LNCAP (cell line): ENCODE measurements at regions not wholly inside any gene's neighbourhood (a gene's known extent, or its start where the extent isn't known, plus 50 kb on each side); places are given as distances from the start of the nearest gene placed in this dataset.

ENCODE experiments used
- TF ChIP-seq, protein P1 (sequence below): fragments of 450-650 bp; IDR thresholded peaks from 2 replicates; pipeline ENCODE4 v1.5.1; 2017; ENCODE audit warnings: mild to moderate bottlenecking

GRCh38 chr2:13195270-13195669, 478.5 kb downstream of the TRIB2 start:
- TF ChIP-seq, protein P1, sequence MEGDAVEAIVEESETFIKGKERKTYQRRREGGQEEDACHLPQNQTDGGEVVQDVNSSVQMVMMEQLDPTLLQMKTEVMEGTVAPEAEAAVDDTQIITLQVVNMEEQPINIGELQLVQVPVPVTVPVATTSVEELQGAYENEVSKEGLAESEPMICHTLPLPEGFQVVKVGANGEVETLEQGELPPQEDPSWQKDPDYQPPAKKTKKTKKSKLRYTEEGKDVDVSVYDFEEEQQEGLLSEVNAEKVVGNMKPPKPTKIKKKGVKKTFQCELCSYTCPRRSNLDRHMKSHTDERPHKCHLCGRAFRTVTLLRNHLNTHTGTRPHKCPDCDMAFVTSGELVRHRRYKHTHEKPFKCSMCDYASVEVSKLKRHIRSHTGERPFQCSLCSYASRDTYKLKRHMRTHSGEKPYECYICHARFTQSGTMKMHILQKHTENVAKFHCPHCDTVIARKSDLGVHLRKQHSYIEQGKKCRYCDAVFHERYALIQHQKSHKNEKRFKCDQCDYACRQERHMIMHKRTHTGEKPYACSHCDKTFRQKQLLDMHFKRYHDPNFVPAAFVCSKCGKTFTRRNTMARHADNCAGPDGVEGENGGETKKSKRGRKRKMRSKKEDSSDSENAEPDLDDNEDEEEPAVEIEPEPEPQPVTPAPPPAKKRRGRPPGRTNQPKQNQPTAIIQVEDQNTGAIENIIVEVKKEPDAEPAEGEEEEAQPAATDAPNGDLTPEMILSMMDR, result no peak

DNA sequence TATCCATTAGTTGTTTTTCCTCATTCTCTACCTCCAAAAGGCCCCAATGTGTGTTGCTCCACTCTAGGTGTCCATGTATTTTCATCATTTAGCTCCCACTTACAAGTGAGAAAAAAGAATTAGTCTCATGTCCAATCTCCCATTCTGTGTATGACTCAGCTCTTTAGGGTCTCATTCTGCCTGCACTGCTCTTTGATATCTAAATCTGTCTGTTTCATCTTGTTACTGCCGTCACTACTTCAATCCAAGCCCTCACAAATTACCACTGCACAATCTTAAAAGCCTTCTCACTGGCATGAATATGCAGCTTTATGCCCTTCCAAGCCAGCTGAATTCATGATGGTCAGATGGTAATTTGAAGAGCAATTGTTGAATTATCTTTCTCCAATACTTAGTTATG, 480.5 kb downstream of the TRIB2 start:
- TF ChIP-seq, protein P1, result no peak

GRCh38 chr2:13201924-13202323, 485.2 kb downstream of the TRIB2 start:
- TF ChIP-seq, protein P1, result peak; percentile 43

- TF ChIP-seq, protein P1, result no peak
Observed at GRCh38 chr2:13212115-13212514, 495.4 kb downstream of the TRIB2 start.

GRCh38 chr2:13218205-13218604, 501.5 kb downstream of the TRIB2 start:
- TF ChIP-seq, protein P1, result no peak

- TF ChIP-seq, protein P1, result no peak
Observed at GRCh38 chr2:13227578-13227977, 510.8 kb downstream of the TRIB2 start.

DNA sequence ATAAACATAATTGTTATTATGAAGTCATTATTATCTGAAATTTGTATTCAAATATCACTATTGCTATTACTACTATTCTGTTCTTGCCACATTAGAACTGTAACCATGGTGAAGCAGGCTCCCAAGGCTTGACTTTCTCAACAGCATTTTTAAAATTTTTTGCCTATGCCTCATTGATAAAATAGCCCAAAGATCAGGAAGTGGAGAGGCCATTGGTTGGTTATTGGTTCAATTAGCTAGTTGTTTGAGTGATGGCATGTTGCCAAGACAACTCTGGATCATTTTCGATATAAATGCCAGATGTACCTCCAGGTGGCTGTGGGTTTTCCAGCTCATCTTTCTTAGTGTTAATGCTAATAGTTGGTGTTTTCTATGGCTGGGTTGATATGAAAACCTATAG, 513.5 kb downstream of the TRIB2 start:
- TF ChIP-seq, protein P1, result no peak

DNA sequence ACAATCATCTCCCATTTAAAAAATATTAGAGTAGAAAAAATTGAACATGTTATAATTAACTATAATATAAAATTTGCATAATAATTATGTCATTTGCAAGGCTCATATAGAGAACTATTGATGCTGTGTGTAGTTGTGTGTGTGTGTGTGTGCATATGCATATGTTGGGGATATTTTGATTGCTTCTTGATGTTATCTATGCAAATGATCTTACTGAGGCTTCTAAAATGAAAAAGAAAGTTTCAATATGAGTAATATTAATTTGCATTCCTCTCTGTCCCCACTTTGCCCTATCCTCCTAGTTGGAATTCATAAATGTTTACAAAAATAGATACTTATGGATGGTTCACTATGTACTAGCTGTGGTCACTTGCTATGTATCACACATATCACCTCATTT, 523.3 kb downstream of the TRIB2 start:
- TF ChIP-seq, protein P1, result no peak
